ENCODE measurements at regions not wholly inside any gene's neighbourhood (a gene's known extent, or its start where the extent isn't known, plus 50 kb on each side); places are given as distances from the start of the nearest gene placed in this dataset.
"Not testable (repeated sequence)": the region's sequence is repeated elsewhere in the genome, so short reads cannot be mapped to it uniquely, and the experiment has no call there.

- DNase-seq (ENCODE audit: low spot score) = no peak
Measured at GRCh38 chr20:55535366-55535765, 470.0 kb downstream of the CBLN4 start.

- DNase-seq (ENCODE audit: low spot score) = no peak
Measured at GRCh38 chr20:55533632-55534031, 471.7 kb downstream of the CBLN4 start.

- DNase-seq (ENCODE audit: low spot score) = no peak
Measured at GRCh38 chr20:55530763-55531162, 474.6 kb downstream of the CBLN4 start.

GRCh38 chr20:55528482-55528881 is 476.8 kb downstream of the CBLN4 start:
- DNase-seq (ENCODE audit: low spot score) = no peak

GRCh38 chr20:55522296-55522815 is 483.0 kb downstream of the CBLN4 start:
- DNase-seq (ENCODE audit: low spot score) = no peak

- not testable (repeated sequence) for DNase-seq (ENCODE audit: low spot score)
Measured at GRCh38 chr20:55517584-55517983, 487.7 kb downstream of the CBLN4 start.

- DNase-seq (ENCODE audit: low spot score) = no peak
Measured at GRCh38 chr20:55515832-55516231, 489.5 kb downstream of the CBLN4 start.

- DNase-seq (ENCODE audit: low spot score) = no peak
Measured at GRCh38 chr20:55514531-55514930, 490.8 kb downstream of the CBLN4 start.

GRCh38 chr20:55513954-55514353 is 491.4 kb downstream of the CBLN4 start:
- DNase-seq (ENCODE audit: low spot score) = no peak

- DNase-seq (ENCODE audit: low spot score) = no peak
Measured at GRCh38 chr20:55500130-55500529, 505.2 kb downstream of the CBLN4 start.

GRCh38 chr20:55488593-55488992 is 516.7 kb downstream of the CBLN4 start:
- no peak for DNase-seq (ENCODE audit: low spot score)

GRCh38 chr20:55478724-55479450 is 526.4 kb downstream of the CBLN4 start:
- no peak for DNase-seq (ENCODE audit: low spot score)

GRCh38 chr20:55472704-55473103 is 532.6 kb downstream of the CBLN4 start:
- DNase-seq (ENCODE audit: low spot score) = no peak

- no peak for DNase-seq (ENCODE audit: low spot score)
Measured at GRCh38 chr20:55471052-55472006, 534.0 kb downstream of the CBLN4 start.

- no peak for DNase-seq (ENCODE audit: low spot score)
Measured at GRCh38 chr20:55469074-55469473, 536.2 kb downstream of the CBLN4 start.

GRCh38 chr20:55461519-55461918 is 543.8 kb downstream of the CBLN4 start:
- no peak for DNase-seq (ENCODE audit: low spot score)

- DNase-seq (ENCODE audit: low spot score) = no peak
Measured at GRCh38 chr20:55456316-55456940, 548.9 kb downstream of the CBLN4 start.

GRCh38 chr20:55449091-55449490 is 556.2 kb downstream of the CBLN4 start:
- DNase-seq (ENCODE audit: low spot score) = no peak

- DNase-seq (ENCODE audit: low spot score) = no peak
Measured at GRCh38 chr20:55446301-55446700, 559.0 kb downstream of the CBLN4 start.

GRCh38 chr20:55439070-55439469 is 566.2 kb downstream of the CBLN4 start:
- DNase-seq (ENCODE audit: low spot score) = no peak

GRCh38 chr20:55437798-55438415 is 567.4 kb downstream of the CBLN4 start:
- no peak for DNase-seq (ENCODE audit: low spot score)

GRCh38 chr20:55424968-55425367 is 580.4 kb downstream of the CBLN4 start:
- no peak for DNase-seq (ENCODE audit: low spot score)
